C4-2B (cell line): ENCODE measurements at regions not wholly inside any gene's neighbourhood (a gene's known extent, or its start where the extent isn't known, plus 50 kb on each side); places are given as distances from the start of the nearest gene placed in this dataset.
A peak's percentile ranks its signal among the peaks of the same experiment; 100 is the strongest.

Experiments
- H3K27ac ChIP-seq: fragments of 450-650 bp; 2 replicates; pipeline ENCODE4 v1.5.1; 2017
- CTCF ChIP-seq: fragments of 450-650 bp; conservative IDR thresholded peaks from 2 replicates; pipeline ENCODE4 v1.5.1; 2017; ENCODE audit warnings: mild to moderate bottlenecking
- ZFX ChIP-seq: fragments of 450-650 bp; IDR thresholded peaks from 2 replicates; pipeline ENCODE4 v1.6.1; 2017

GRCh38 chr18:78884502-78884901 is 95.1 kb upstream of the SALL3 start:
- no peak overlapping the region for H3K27ac ChIP-seq
- no peak for TF ChIP-seq ZFX
- peak; percentile 21 for TF ChIP-seq CTCF

GRCh38 chr18:78889250-78889649 is 90.4 kb upstream of the SALL3 start:
- no peak overlapping the region for H3K27ac ChIP-seq
- TF ChIP-seq CTCF: no peak
- no peak for TF ChIP-seq ZFX

- no peak overlapping the region for H3K27ac ChIP-seq
- TF ChIP-seq ZFX (no peak), CTCF (no peak)
These were observed 89.2 kb upstream of the SALL3 start for GRCh38 chr18:78890388-78890787.

- H3K27ac ChIP-seq: no peak overlapping the region
- TF ChIP-seq ZFX (no peak), CTCF (no peak)
These were observed 88.3 kb upstream of the SALL3 start for GRCh38 chr18:78891185-78891762.

- TF ChIP-seq ZFX (no peak), CTCF (no peak)
These were observed 87.4 kb upstream of the SALL3 start for GRCh38 chr18:78892177-78892576.

GRCh38 chr18:78892721-78893120 is 86.9 kb upstream of the SALL3 start:
- TF ChIP-seq ZFX (no peak), CTCF (no peak)
- no peak overlapping the region for H3K27ac ChIP-seq

More at GRCh38 chr18:78892177-78892576, 87.4 kb upstream of the SALL3 start:
- H3K27ac ChIP-seq: no peak overlapping the region

- TF ChIP-seq ZFX (no peak), CTCF (no peak)
- H3K27ac ChIP-seq: no peak overlapping the region; the same call in 1 of the 2 replicates
These were observed 86.2 kb upstream of the SALL3 start for GRCh38 chr18:78893281-78894032.
